Panc1 (cell line): ENCODE measurements at regions not wholly inside any gene's neighbourhood (a gene's known extent, or its start where the extent isn't known, plus 50 kb on each side); places are given as distances from the start of the nearest gene placed in this dataset.

Source experiments
- ATAC-seq: fragments of 200-7000 bp; cut with Tn5 transposase; 2 replicates; pipeline ENCODE4 v1.9.1; 2020; ENCODE audit warnings: mild to moderate bottlenecking, moderate library complexity
- BruUV-seq: library from RNA; stranded (reverse); fragments of 400-500 nt; replicated peaks from 2 replicates; lab custom pipeline; 2021; lab: Mats Ljungman, UMichigan
- CTCF ChIA-PET: fragments of 300-600 bp; sonication (Branson Sonifier 250); formaldehyde crosslinking; loops from one replicate; lab custom pipeline; 2022; ENCODE audit warnings: antibody characterized with exemption; lab: Charles Lee
- POLR2A ChIA-PET: fragments of 300-600 bp; sonication (Branson Sonifier 250); formaldehyde crosslinking; loops from one replicate; lab custom pipeline; 2022; ENCODE audit warnings: antibody characterized with exemption; lab: Charles Lee
- DNase-seq: peaks from one replicate; pipeline ENCODE4 v3.0.0-alpha.2; 2010; ENCODE audit warnings: low read depth, low spot score
- H3K27ac ChIP-seq: 2 replicates; pipeline ENCODE4 v1.5.1; 2011; ENCODE audit warnings: mild to moderate bottlenecking, low read length, inconsistent platforms
- H3K27me3 ChIP-seq: fragments of 200-500 bp; sonication (Bioruptor generic); 2 replicates; pipeline ENCODE4 v1.6.0; 2014; ENCODE audit warnings: low read length, inconsistent platforms; ENCODE audit not compliant: control insufficient read depth, insufficient read depth
- H3K36me3 ChIP-seq: fragments of 200-500 bp; sonication (Bioruptor generic); 2 replicates; pipeline ENCODE4 v1.5.1; 2014; ENCODE audit warnings: inconsistent platforms, mild to moderate bottlenecking, low read length, moderate library complexity; ENCODE audit not compliant: control insufficient read depth, insufficient read depth
- H3K4me1 ChIP-seq: 2 replicates; pipeline ENCODE4 v1.5.1; 2011; ENCODE audit warnings: inconsistent platforms, mild to moderate bottlenecking, low read length, moderate library complexity; ENCODE audit not compliant: control insufficient read depth, insufficient read depth
- H3K4me3 ChIP-seq, 2 experiments: 2 replicates each; pipeline ENCODE4 v1.5.1; 2011 to 2012; ENCODE audit warnings: low read depth in 2 of 2, low read length in 2 of 2, mild to moderate bottlenecking in 2 of 2, inconsistent platforms in 1 of 2, moderate library complexity in 1 of 2
- H3K9me3 ChIP-seq: fragments of 200-500 bp; sonication (Bioruptor generic); 2 replicates; pipeline ENCODE4 v1.5.1; 2014; ENCODE audit warnings: low read depth, mild to moderate bottlenecking, inconsistent platforms, low read length, moderate library complexity; ENCODE audit not compliant: control insufficient read depth, insufficient read depth
- CTCF ChIP-seq: fragments of 450-650 bp; IDR thresholded peaks from 2 replicates; pipeline ENCODE4 v1.5.1; 2017; ENCODE audit warnings: mild to moderate bottlenecking
- POLR2AphosphoS5 ChIP-seq: IDR thresholded peaks from 2 replicates; pipeline ENCODE4 v1.6.1; 2012; ENCODE audit warnings: mild to moderate bottlenecking, low read depth, low read length, moderate library complexity
- REST ChIP-seq, 2 experiments: IDR thresholded peaks; 2 replicates each; pipeline ENCODE4 v1.6.1; 2011 to 2012; ENCODE audit warnings: low read depth in 2 of 2, control low read depth in 1 of 2, low read length in 1 of 2, mild to moderate bottlenecking in 1 of 2, moderate library complexity in 1 of 2; ENCODE audit not compliant: insufficient read depth in 1 of 2
- SIN3A ChIP-seq: IDR thresholded peaks from 2 replicates; pipeline ENCODE4 v1.6.1; 2012; ENCODE audit warnings: low read depth, mild to moderate bottlenecking, low read length, moderate library complexity, borderline replicate concordance; ENCODE audit not compliant: insufficient read depth
- TCF7L2 ChIP-seq: IDR thresholded peaks from 2 replicates; pipeline ENCODE4 v1.6.1; 2011; ENCODE audit warnings: mild to moderate bottlenecking, low read depth, low read length, inconsistent platforms
- in situ Hi-C: cut with HindIII; loops from 2 replicates; pipeline ENCODE4 v1.10.0; 2016; ENCODE audit warnings: low sequenced_read_pairs, low pct_unique_long_range_greater_than_20kb
- intact Hi-C: fragments of 100-400 bp; cut with micrococcal nuclease; formaldehyde crosslinking; loops from one replicate; pipeline ENCODE4 v1.10.0; 2022; ENCODE audit not compliant: unreplicated experiment

- no peak for TF ChIP-seq TCF7L2
- no peaks in the 10 kb centered on the region for H3K27me3 ChIP-seq
- DNase-seq = no peak
- ChIA-PET POLR2A (no interaction called here), CTCF (no interaction called here)
- H3K27ac ChIP-seq = no peak overlapping the region
- no peak for ATAC-seq
- no peaks in the 10 kb centered on the region for H3K9me3 ChIP-seq
- no TSS peak for BruUV-seq
- intact Hi-C loops (no loop called here), in situ Hi-C loops (no loop called here)
- H3K4me1 ChIP-seq = no peaks in the 10 kb centered on the region
- no peaks in the 10 kb centered on the region for H3K36me3 ChIP-seq
- H3K4me3 ChIP-seq = no peak overlapping the region
These were observed 315.8 kb upstream of the TSHZ3 start for GRCh38 chr19:31664997-31665396.

- TF ChIP-seq POLR2AphosphoS5 (no peak), SIN3A (no peak), TCF7L2 (no peak), CTCF (no peak), REST (IDR thresholded peaks at IDR 0.05; ENCODE audit: insufficient read depth in 1 of 2, low read depth in 2 of 2, low read length in 1 of 2) (no peak)
- DNase-seq = no peak
- BruUV-seq = no TSS peak
- H3K36me3 ChIP-seq = no peaks in the 10 kb centered on the region
- H3K27ac ChIP-seq = no peak overlapping the region
- H3K4me1 ChIP-seq = no peaks in the 10 kb centered on the region
- in situ Hi-C loops (no loop called here), intact Hi-C loops (no loop called here)
- no peaks in the 10 kb centered on the region for H3K9me3 ChIP-seq
- no peaks in the 10 kb centered on the region for H3K27me3 ChIP-seq
- ChIA-PET CTCF (no interaction called here), POLR2A (no interaction called here)
- ATAC-seq = no peak
- H3K4me3 ChIP-seq = no peak overlapping the region
These were observed 316.9 kb upstream of the TSHZ3 start for GRCh38 chr19:31666126-31666525.

- no peaks in the 10 kb centered on the region for H3K36me3 ChIP-seq
- ATAC-seq (no peak), DNase-seq (no peak)
- in situ Hi-C loops (no loop called here), intact Hi-C loops (no loop called here)
- POLR2A ChIA-PET = no interaction called here
- TF ChIP-seq SIN3A (no peak), TCF7L2 (no peak), CTCF (no peak), REST (IDR thresholded peaks at IDR 0.05; ENCODE audit: insufficient read depth in 1 of 2, low read depth in 2 of 2, low read length in 1 of 2) (no peak), POLR2AphosphoS5 (no peak)
- H3K27ac ChIP-seq = no peak overlapping the region
- CTCF ChIA-PET = no interaction called here
- no peaks in the 10 kb centered on the region for H3K9me3 ChIP-seq
- no peaks in the 10 kb centered on the region for H3K4me1 ChIP-seq
- no TSS peak for BruUV-seq
- no peaks in the 10 kb centered on the region for H3K27me3 ChIP-seq
- no peak overlapping the region for H3K4me3 ChIP-seq
These were observed 317.9 kb upstream of the TSHZ3 start for GRCh38 chr19:31667106-31667505.
